H54 (cell line): ENCODE measurements at regions not wholly inside any gene's neighbourhood (a gene's known extent, or its start where the extent isn't known, plus 50 kb on each side); places are given as distances from the start of the nearest gene placed in this dataset.

Experiments
- DNase-seq: peaks from one replicate; pipeline ENCODE4 v3.0.0; 2011; ENCODE audit warnings: low spot score, mixed read lengths; ENCODE audit not compliant: insufficient read length
- FAIRE-seq: peaks from 3 replicates; lab custom pipeline; 2011; peaks lifted over from hg19 to GRCh38; lab: Jason Lieb, UNC
- POLR2A ChIP-seq: IDR thresholded peaks from 2 replicates; pipeline ENCODE4 v1.6.1; 2011; ENCODE audit warnings: low read depth, mild to moderate bottlenecking, low read length

GRCh38 chr16:52235186-52235585 is 311.8 kb downstream of the TOX3 start:
- no peak for FAIRE-seq
- TF ChIP-seq POLR2A: no peak
- no peak for DNase-seq

GRCh38 chr16:52234626-52235025 is 312.3 kb downstream of the TOX3 start:
- TF ChIP-seq POLR2A: no peak
- DNase-seq (no peak), FAIRE-seq (no peak)

DNA sequence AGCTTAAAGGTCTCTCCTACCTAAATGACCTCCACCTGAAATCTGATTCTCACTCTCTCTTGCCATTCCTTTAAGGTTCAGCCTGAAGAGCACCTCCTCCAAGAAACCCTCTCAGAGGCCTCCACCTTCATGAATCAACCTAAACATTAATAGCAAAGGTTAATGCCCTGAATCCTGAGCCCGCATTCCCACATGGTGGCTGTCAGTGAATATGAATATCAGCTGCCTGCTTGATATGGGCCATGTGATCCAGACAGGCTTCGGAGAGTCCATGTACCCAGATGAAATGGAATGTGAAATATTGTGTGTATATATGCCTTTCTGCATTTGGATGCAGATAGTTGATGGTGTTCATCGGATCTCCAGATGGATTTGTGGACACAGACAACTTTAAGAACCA is 317.5 kb downstream of the TOX3 start:
- no peak for TF ChIP-seq POLR2A
- DNase-seq (no peak), FAIRE-seq (no peak)

DNA sequence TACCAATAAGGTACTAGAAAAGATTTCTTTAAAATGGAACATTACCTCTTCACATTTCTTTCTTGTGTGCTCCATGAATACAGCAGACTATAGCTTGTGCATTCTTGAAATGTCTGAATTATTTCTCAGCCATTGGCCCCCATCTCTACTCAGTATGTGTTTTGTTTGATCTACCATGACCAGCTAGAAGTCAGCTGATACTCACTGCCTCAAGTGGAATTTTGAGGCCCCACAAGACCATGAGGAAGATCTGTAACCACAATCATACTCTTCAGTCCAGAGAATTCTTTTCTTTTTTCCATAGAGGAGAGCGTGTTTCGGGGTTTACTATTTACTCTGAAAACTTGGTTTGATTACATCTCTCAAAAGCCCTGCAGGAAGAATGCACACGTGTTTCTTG is 319.1 kb downstream of the TOX3 start:
- FAIRE-seq (no peak), DNase-seq (no peak)
- no peak for TF ChIP-seq POLR2A

GRCh38 chr16:52212841-52213240 is 334.1 kb downstream of the TOX3 start:
- no peak for DNase-seq
- no peak for FAIRE-seq
- no peak for TF ChIP-seq POLR2A

GRCh38 chr16:52209227-52209626 is 337.7 kb downstream of the TOX3 start:
- FAIRE-seq (no peak), DNase-seq (no peak)
- no peak for TF ChIP-seq POLR2A

- DNase-seq (no peak), FAIRE-seq (no peak)
- no peak for TF ChIP-seq POLR2A
These were observed 343.8 kb downstream of the TOX3 start for GRCh38 chr16:52203096-52203495.

DNA sequence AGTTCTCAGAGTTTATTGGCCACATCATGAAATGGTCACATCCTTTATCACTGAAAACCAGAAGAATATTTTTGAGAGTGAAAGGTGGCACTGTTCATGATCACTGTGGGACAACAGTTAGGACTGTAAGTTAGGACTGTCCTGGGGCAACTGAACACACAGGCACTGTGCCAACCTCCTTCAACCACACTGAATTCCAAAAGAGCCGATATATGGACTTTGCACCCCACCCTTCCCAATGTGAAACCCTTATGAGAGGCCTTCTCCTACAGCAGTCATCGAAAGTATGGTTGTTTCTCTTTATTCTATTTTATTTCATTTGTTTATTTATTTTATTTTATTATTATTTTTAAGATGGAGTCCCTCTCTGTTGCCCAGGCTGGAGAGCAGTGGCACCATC is 353.5 kb downstream of the TOX3 start:
- TF ChIP-seq POLR2A: no peak
- no peak for FAIRE-seq
- no peak for DNase-seq

- TF ChIP-seq POLR2A: no peak
- DNase-seq (peak; percentile 19), FAIRE-seq (no peak)
These were observed 355.3 kb downstream of the TOX3 start for GRCh38 chr16:52191531-52192134.

DNA sequence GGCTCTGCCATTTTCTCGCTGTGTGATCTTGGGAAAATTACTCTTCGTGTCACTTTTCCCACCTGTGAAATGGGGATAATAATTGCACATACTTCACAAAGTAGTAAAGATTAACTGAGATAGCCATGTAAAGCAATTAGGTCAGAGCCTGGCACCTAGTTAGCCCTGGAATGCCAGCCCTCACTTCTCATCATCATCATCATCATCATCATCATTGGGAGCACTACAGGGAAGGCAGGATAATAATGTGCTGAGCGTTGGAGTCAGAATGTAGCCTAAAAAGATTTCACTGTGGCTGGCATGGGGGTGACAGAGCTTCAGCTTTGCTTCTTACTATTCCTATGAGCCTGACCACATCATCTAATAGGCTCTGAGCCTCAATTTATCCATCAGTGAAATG is 362.6 kb downstream of the TOX3 start:
- FAIRE-seq (no peak), DNase-seq (no peak)
- no peak for TF ChIP-seq POLR2A

DNA sequence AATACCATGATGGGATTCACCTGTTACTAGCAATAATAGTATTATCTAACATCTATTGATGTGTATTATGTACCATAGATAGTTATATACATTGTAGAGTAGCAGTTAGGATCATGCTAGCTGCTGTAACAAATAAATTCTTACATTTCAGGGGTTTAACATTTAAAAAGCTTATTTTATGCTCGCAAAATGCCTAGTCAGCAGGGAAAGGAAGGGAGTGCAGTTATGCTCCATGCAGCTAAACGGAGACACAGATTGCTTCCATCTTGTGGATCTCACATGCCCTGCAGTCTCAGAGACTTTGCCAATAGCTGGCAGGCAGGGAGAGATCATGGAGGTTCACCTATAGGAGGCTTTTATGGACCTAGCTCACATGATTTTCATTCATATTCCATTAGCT is 364.1 kb downstream of the TOX3 start:
- no peak for TF ChIP-seq POLR2A
- no peak for DNase-seq
- no peak for FAIRE-seq

- no peak for TF ChIP-seq POLR2A
- no peak for FAIRE-seq
- DNase-seq: no peak
These were observed 372.8 kb downstream of the TOX3 start for GRCh38 chr16:52174168-52174567.

DNA sequence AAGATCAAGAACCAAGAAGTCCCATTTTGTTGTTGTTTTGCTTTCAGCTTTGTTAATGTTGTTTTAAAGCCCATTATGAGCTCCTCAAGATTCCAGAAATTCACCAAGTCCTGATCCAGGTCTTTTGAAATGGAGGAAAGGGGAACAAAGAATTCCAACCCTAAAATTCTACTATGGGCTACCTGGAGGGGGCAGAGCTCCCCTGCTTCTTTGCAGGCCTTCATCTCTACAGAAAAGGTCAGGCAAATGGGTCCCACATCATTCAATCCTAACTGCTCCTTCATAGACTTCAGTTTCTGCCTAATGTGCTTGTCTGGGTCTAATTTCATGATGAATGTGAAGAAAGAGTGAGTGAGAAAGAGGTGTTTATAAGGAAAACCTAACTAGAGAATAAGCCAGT is 375.5 kb downstream of the TOX3 start:
- DNase-seq: no peak
- no peak for FAIRE-seq
- no peak for TF ChIP-seq POLR2A

- no peak for TF ChIP-seq POLR2A
- FAIRE-seq: no peak
- no peak for DNase-seq
These were observed 379.6 kb downstream of the TOX3 start for GRCh38 chr16:52167328-52167727.

- DNase-seq (no peak), FAIRE-seq (no peak)
- no peak for TF ChIP-seq POLR2A
These were observed 381.0 kb downstream of the TOX3 start for GRCh38 chr16:52165961-52166360.

- DNase-seq (no peak), FAIRE-seq (no peak)
- no peak for TF ChIP-seq POLR2A
These were observed 397.9 kb downstream of the TOX3 start for GRCh38 chr16:52149003-52149402.
